Endothelial cell of umbilical vein (primary cell): ENCODE measurements at regions not wholly inside any gene's neighbourhood (a gene's known extent, or its start where the extent isn't known, plus 50 kb on each side); places are given as distances from the start of the nearest gene placed in this dataset.

Source experiments
- BruUV-seq: library from RNA; stranded (reverse); fragments of 400-500 nt; replicated peaks from 2 replicates; lab custom pipeline; 2021; lab: Mats Ljungman, UMichigan
- CTCF ChIA-PET: fragments of 300-600, 350-600 bp; sonication (Branson Sonifier 250); formaldehyde crosslinking; loops from one replicate; lab custom pipeline; 2021; ENCODE audit warnings: antibody characterized with exemption, inconsistent platforms; lab: Charles Lee
- POLR2A ChIA-PET: fragments of 300-600, 350-600 bp; sonication (Branson Sonifier 250); formaldehyde crosslinking; loops from one replicate; lab custom pipeline; 2021; ENCODE audit warnings: antibody characterized with exemption, inconsistent platforms; lab: Charles Lee
- DNase-seq: peaks from one replicate; pipeline ENCODE4 v3.0.0-alpha.2; 2011; ENCODE audit warnings: low read depth, low spot score
- FAIRE-seq: peaks from 2 replicates; lab custom pipeline; 2011; peaks lifted over from hg19 to GRCh38; lab: Jason Lieb, UNC
- H2AFZ ChIP-seq: 2 replicates; pipeline ENCODE4 v1.6.0; 2012; ENCODE audit warnings: low read depth, low read length, control low read depth, inconsistent platforms
- H3K27ac ChIP-seq: 2 replicates; pipeline ENCODE4 v1.5.1; 2011; ENCODE audit warnings: low read depth, mild to moderate bottlenecking, control low read depth, low read length, moderate library complexity; ENCODE audit not compliant: insufficient read depth
- H3K27me3 ChIP-seq, 2 experiments: 2 replicates each; pipeline versions ENCODE4 v1.6.0 to v1.6.1; 2011; ENCODE audit warnings: low read length in 2 of 2, mixed read lengths in 1 of 2; ENCODE audit not compliant: control insufficient read depth in 2 of 2, insufficient read depth in 2 of 2
- H3K36me3 ChIP-seq, 2 experiments: 2 replicates in 1 of 2; 3 replicates in 1 of 2; pipeline ENCODE4 v1.5.1; 2011; ENCODE audit warnings: low read length in 2 of 2, mild to moderate bottlenecking in 1 of 2, moderate library complexity in 1 of 2; ENCODE audit not compliant: control insufficient read depth in 2 of 2, insufficient read depth in 2 of 2; ENCODE audit errors: extremely low read depth in 1 of 2
- H3K4me1 ChIP-seq: 3 replicates; pipeline ENCODE4 v1.5.1; 2011; ENCODE audit warnings: mild to moderate bottlenecking, low read length; ENCODE audit not compliant: control insufficient read depth, insufficient read depth; ENCODE audit errors: extremely low read depth
- H3K4me2 ChIP-seq: 2 replicates; pipeline ENCODE4 v1.6.1; 2011; ENCODE audit warnings: low read length, control low read depth, mixed read lengths; ENCODE audit not compliant: insufficient read depth
- H3K4me3 ChIP-seq, 3 experiments: fragments of 200-600 bp in 1 of 3; sonication (generic), shearing (Covaris generic) in 1 of 3; replicated peaks in 1 of 3; 2 replicates each; pipeline ENCODE4 v1.5.1; 2011 to 2016; ENCODE audit warnings: control low read depth in 3 of 3, low read length in 3 of 3, mild to moderate bottlenecking in 2 of 3, inconsistent platforms in 1 of 3, low read depth in 1 of 3, moderate library complexity in 1 of 3; ENCODE audit not compliant: insufficient read depth in 1 of 3
- H3K79me2 ChIP-seq: 2 replicates; pipeline ENCODE4 v1.6.0; 2012; ENCODE audit warnings: low read length, inconsistent platforms; ENCODE audit not compliant: control insufficient read depth, insufficient read depth
- H3K9ac ChIP-seq: replicated peaks from 2 replicates; pipeline ENCODE3; 2011; ENCODE audit warnings: low read length, control low read depth; ENCODE audit not compliant: insufficient read depth; ENCODE audit errors: extremely low read depth
- H3K9me1 ChIP-seq: replicated peaks from 3 replicates; pipeline ENCODE4 v1.6.0; 2011; ENCODE audit warnings: mild to moderate bottlenecking, low read length; ENCODE audit not compliant: control insufficient read depth, insufficient read depth; ENCODE audit errors: extremely low read depth
- H3K9me3 ChIP-seq: replicated peaks from 2 replicates; pipeline ENCODE4 v1.5.1; 2012; ENCODE audit warnings: low read length, inconsistent platforms; ENCODE audit not compliant: control insufficient read depth, insufficient read depth
- H4K20me1 ChIP-seq: replicated peaks from 2 replicates; pipeline ENCODE3; 2011; ENCODE audit warnings: mild to moderate bottlenecking, low read length; ENCODE audit not compliant: control insufficient read depth, insufficient read depth; ENCODE audit errors: extremely low read depth
- CTCF ChIP-seq, 2 donors: IDR thresholded peaks; 1 replicate in 1 of 2; 2 replicates in 1 of 2; pipeline ENCODE4 v1.5.1; 2011; ENCODE audit warnings: low read length in 2 of 2, mild to moderate bottlenecking in 2 of 2, moderate library complexity in 2 of 2, control low read depth in 1 of 2, inconsistent platforms in 1 of 2, low read depth in 1 of 2; ENCODE audit not compliant: insufficient read depth in 1 of 2; ENCODE audit errors: extremely low read depth in 1 of 2
- EZH2 ChIP-seq: IDR thresholded peaks from 2 replicates; pipeline ENCODE4 v1.6.1; 2012; ENCODE audit warnings: borderline replicate concordance, low read depth, mild to moderate bottlenecking, moderate library complexity, low read length, inconsistent platforms; ENCODE audit not compliant: severe bottlenecking
- FOS ChIP-seq: IDR thresholded peaks from 2 replicates; pipeline ENCODE4 v1.6.1; 2011; ENCODE audit warnings: mild to moderate bottlenecking, low read length, moderate library complexity, borderline replicate concordance; ENCODE audit not compliant: insufficient read depth
- GATA2 ChIP-seq: IDR thresholded peaks from 2 replicates; pipeline ENCODE4 v1.7.0; 2011; ENCODE audit warnings: low read depth, mild to moderate bottlenecking, moderate library complexity, mixed read lengths, low read length; ENCODE audit not compliant: insufficient read length, insufficient read depth
- JUN ChIP-seq: IDR thresholded peaks from 2 replicates; pipeline ENCODE4 v1.6.1; 2011; ENCODE audit warnings: borderline replicate concordance, low read depth; ENCODE audit not compliant: insufficient read length, insufficient read depth
- MAX ChIP-seq: IDR thresholded peaks from 2 replicates; pipeline ENCODE4 v1.6.1; 2011; ENCODE audit not compliant: insufficient read depth, insufficient read length
- MYC ChIP-seq: IDR thresholded peaks from one replicate; pipeline ENCODE4 v1.6.1; 2011; ENCODE audit warnings: mild to moderate bottlenecking, low read depth, low read length
- POLR2A ChIP-seq: IDR thresholded peaks from 2 replicates; pipeline ENCODE4 v1.6.1; 2012; ENCODE audit warnings: low read depth, mild to moderate bottlenecking, control low read depth, low read length
- POLR2AphosphoS5 ChIP-seq: IDR thresholded peaks from 2 replicates; pipeline ENCODE4 v1.6.1; 2012; ENCODE audit warnings: low read depth, mild to moderate bottlenecking, control low read depth, low read length, moderate library complexity; ENCODE audit not compliant: insufficient read depth
- dilution Hi-C: fragments of 300-500 bp; cut with MboI; formaldehyde crosslinking; loops from one replicate; pipeline ENCODE4 v1.15.0; 2019; ENCODE audit warnings: low sequenced_read_pairs; ENCODE audit not compliant: extremely low pct_ligation_motif_present
- intact Hi-C: fragments of 100-400 bp; cut with micrococcal nuclease; formaldehyde crosslinking; loops from one replicate; pipeline ENCODE4 v1.10.0; 2022

GRCh38 chr7:98559219-98559618 is 57.9 kb upstream of the NPTX2 start:
- H2AFZ ChIP-seq: no peak overlapping the region
- H3K4me2 ChIP-seq: no peak overlapping the region
- H3K9me3 ChIP-seq: no peaks in the 10 kb centered on the region
- intact Hi-C loops: no loop called here
- ChIA-PET POLR2A (no interaction called here), CTCF (no interaction called here)
- no peaks in the 10 kb centered on the region for H3K4me1 ChIP-seq
- no peak overlapping the region for H3K4me3 ChIP-seq
- H3K36me3 ChIP-seq: no peaks in the 10 kb centered on the region
- no peak overlapping the region for H3K27ac ChIP-seq
- FAIRE-seq: no peak
- dilution Hi-C loops: no loop called here
- H3K27me3 ChIP-seq: no peaks in the 10 kb centered on the region
- no TSS peak for BruUV-seq
- no peak overlapping the region for H3K9ac ChIP-seq
- H4K20me1 ChIP-seq: no peaks in the 10 kb centered on the region
- no peak for TF ChIP-seq CTCF (IDR thresholded peaks at IDR 0.05; ENCODE audit: extremely low read depth in 1 of 2, insufficient read depth in 1 of 2, low read depth in 1 of 2, low read length in 2 of 2)
- TF ChIP-seq EZH2: no peak
- no peak for TF ChIP-seq JUN
- no peak for TF ChIP-seq MYC
- no peak for TF ChIP-seq MAX
- TF ChIP-seq POLR2A: no peak
- no peak for TF ChIP-seq POLR2AphosphoS5
- TF ChIP-seq GATA2: no peak
- TF ChIP-seq FOS: no peak
- no peak for DNase-seq
- H3K79me2 ChIP-seq: no peaks in the 10 kb centered on the region
- no peaks in the 10 kb centered on the region for H3K9me1 ChIP-seq
